Transverse colon (tissue), 3 donors: ENCODE measurements at regions not wholly inside any gene's neighbourhood (a gene's known extent, or its start where the extent isn't known, plus 50 kb on each side); places are given as distances from the start of the nearest gene placed in this dataset.

Source experiments
- POLR2A ChIP-seq: fragments of 450-650 bp; IDR thresholded peaks from one replicate; pipeline ENCODE4 v1.6.1; 2016; ENCODE audit warnings: antibody characterized with exemption, mild to moderate bottlenecking, moderate library complexity
- TF ChIP-seq, protein P1 (sequence below), 5 experiments: fragments of 200-600 bp in 3 of 5; fragments of 450-650 bp in 2 of 5; sonication (generic) in 3 of 5; IDR thresholded peaks; 1 replicate in 2 of 5; 2 replicates in 3 of 5; pipeline ENCODE4 v1.5.1; 2016 to 2017; ENCODE audit warnings: antibody characterized with exemption in 5 of 5, inconsistent platforms in 3 of 5, mild to moderate bottlenecking in 2 of 5, moderate library complexity in 1 of 5

GRCh38 chr19:28456252-28456651, 756.7 kb downstream of the UQCRFS1 start:
- TF ChIP-seq, protein P1, sequence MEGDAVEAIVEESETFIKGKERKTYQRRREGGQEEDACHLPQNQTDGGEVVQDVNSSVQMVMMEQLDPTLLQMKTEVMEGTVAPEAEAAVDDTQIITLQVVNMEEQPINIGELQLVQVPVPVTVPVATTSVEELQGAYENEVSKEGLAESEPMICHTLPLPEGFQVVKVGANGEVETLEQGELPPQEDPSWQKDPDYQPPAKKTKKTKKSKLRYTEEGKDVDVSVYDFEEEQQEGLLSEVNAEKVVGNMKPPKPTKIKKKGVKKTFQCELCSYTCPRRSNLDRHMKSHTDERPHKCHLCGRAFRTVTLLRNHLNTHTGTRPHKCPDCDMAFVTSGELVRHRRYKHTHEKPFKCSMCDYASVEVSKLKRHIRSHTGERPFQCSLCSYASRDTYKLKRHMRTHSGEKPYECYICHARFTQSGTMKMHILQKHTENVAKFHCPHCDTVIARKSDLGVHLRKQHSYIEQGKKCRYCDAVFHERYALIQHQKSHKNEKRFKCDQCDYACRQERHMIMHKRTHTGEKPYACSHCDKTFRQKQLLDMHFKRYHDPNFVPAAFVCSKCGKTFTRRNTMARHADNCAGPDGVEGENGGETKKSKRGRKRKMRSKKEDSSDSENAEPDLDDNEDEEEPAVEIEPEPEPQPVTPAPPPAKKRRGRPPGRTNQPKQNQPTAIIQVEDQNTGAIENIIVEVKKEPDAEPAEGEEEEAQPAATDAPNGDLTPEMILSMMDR (IDR thresholded peaks at IDR 0.05) = no peak
- no peak for TF ChIP-seq POLR2A
